Peyer's patch (tissue), 4 donors: ENCODE measurements at regions not wholly inside any gene's neighbourhood (a gene's known extent, or its start where the extent isn't known, plus 50 kb on each side); places are given as distances from the start of the nearest gene placed in this dataset.
"Not testable (repeated sequence)": the region's sequence is repeated elsewhere in the genome, so short reads cannot be mapped to it uniquely, and the experiment has no call there.

Experiments used
- POLR2A ChIP-seq, 2 donors: fragments of 450-650 bp; IDR thresholded peaks; one replicate each; pipeline ENCODE4 v1.5.1; 2017; ENCODE audit warnings: antibody characterized with exemption in 2 of 2, mild to moderate bottlenecking in 2 of 2, moderate library complexity in 2 of 2
- TF ChIP-seq, protein P1 (sequence below), 6 experiments: fragments of 450-650 bp in 4 of 6; fragments of 200-600 bp in 2 of 6; sonication (generic) in 1 of 6; IDR thresholded peaks; one replicate each; pipeline ENCODE4 v1.5.1; 2017 to 2019; ENCODE audit warnings: antibody characterized with exemption in 6 of 6, mild to moderate bottlenecking in 3 of 6, moderate library complexity in 1 of 6

DNA sequence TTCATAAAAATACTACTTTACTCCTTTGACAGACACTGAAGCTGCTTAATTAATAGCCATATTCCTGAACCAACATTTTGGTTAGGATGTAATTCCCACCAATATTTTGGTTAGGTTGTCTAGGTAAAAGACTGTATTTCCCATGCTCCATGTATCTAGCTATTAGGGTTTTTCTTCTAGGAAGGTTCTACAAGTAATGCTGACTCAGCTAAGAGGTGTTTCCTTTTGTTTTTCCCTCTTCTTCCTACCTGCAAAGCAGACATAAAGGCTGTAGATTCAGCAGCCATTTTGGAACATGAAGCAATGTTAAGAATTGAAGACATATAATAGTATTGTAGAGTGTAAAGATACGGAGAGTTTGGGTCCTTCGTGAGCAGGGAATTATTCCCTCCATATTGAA, 115.3 kb downstream of the OR4C45 start:
- TF ChIP-seq, protein P1, sequence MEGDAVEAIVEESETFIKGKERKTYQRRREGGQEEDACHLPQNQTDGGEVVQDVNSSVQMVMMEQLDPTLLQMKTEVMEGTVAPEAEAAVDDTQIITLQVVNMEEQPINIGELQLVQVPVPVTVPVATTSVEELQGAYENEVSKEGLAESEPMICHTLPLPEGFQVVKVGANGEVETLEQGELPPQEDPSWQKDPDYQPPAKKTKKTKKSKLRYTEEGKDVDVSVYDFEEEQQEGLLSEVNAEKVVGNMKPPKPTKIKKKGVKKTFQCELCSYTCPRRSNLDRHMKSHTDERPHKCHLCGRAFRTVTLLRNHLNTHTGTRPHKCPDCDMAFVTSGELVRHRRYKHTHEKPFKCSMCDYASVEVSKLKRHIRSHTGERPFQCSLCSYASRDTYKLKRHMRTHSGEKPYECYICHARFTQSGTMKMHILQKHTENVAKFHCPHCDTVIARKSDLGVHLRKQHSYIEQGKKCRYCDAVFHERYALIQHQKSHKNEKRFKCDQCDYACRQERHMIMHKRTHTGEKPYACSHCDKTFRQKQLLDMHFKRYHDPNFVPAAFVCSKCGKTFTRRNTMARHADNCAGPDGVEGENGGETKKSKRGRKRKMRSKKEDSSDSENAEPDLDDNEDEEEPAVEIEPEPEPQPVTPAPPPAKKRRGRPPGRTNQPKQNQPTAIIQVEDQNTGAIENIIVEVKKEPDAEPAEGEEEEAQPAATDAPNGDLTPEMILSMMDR (IDR thresholded peaks at IDR 0.05) = not testable (repeated sequence)
- not testable (repeated sequence) for TF ChIP-seq POLR2A (IDR thresholded peaks at IDR 0.05)
